IPS-NIHi11 (cell line): ENCODE measurements at regions not wholly inside any gene's neighbourhood (a gene's known extent, or its start where the extent isn't known, plus 50 kb on each side); places are given as distances from the start of the nearest gene placed in this dataset.

Source experiments
- DNase-seq: peaks from one replicate; pipeline ENCODE4 v3.0.0; 2012; ENCODE audit warnings: mixed read lengths, low spot score

DNA sequence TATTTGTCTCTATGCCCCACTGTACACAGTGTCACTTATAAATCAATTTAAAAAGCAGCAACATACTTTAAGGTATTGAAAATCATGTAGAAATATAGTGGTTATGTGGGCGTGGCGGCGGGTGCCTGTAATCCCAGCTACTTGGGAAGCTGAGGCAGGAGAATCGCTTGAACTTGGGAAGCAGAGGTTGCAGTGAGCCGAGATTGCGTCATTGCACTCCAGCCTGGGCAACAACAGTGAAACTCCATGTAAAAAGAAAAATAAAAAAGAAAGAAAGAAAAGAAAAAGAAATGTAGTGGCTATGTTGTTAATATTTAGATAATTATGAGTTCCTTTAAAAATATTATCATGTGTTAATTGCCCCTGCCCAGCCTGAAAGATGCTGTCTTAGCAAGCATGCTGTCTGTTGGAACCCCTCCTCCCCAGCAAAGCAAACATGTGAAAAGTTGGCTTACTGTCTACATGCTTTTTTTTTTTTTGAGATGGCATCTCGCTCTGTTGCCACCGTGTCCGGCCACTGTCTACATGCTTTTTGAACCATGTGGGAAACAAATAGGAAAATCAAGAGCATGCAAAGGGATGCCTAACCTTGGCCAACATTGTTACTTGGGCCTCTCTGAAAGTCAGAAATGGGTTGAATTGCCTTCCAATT lies 151.4 kb upstream of the TSHZ2 start:
- no peak for DNase-seq

GRCh38 chr20:52818491-52818890 lies 153.7 kb upstream of the TSHZ2 start:
- no peak for DNase-seq

DNA sequence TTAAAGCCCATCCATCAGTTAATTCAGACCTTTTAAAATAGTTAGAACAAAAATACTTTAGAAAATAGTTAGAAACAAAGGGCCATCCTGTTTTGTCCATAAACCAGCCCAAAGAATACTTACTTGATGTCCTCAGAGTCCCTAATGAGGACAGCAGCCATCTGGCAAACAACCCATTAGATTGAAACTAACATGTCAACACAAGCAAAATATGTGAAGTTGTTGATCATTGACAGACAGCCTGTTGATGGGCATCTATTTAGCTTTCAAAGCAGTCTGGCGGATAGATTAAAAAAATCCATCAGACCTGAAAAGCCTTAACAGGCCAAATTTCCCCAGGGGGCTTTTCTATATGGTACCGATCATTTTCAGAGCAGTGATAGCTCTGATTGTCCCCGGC lies 154.2 kb upstream of the TSHZ2 start:
- no peak for DNase-seq

DNA sequence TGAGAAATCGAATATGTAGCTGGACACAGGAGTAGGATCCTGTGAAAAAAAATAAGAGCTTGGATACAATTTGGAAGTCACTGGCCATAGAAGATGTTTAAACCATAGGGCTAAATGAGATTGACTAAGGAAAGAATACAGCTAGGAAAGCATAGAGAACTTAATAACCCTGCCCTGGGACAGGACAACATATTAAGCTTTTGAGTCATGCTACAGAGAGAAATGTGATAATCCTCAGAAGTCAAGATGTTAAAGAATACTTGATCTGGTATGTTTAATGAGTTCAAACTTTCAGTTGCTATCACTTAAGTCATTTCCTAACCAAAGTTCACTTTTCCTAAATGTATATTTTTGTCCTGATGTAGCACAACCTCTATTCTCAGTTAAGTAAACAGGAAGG lies 154.6 kb upstream of the TSHZ2 start:
- no peak for DNase-seq

DNA sequence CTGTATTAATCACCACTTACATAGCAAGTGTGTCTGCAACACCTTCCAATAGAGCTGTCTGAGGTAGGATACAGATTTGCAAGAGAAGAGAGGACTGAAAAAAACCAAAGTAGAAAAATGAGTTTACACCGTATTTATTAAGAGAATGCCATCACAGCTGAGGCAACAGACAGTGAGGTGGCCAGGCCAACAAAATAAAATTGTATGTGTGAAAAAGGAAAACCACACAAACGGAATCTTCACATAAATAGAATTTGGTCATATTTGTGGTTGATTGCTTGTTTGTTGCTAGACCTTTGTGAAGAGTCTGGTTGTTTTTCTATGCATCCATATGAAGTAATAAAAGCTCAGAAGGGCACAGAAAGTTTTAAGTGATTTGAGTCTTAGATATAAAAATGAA lies 157.8 kb upstream of the TSHZ2 start:
- DNase-seq = no peak

DNA sequence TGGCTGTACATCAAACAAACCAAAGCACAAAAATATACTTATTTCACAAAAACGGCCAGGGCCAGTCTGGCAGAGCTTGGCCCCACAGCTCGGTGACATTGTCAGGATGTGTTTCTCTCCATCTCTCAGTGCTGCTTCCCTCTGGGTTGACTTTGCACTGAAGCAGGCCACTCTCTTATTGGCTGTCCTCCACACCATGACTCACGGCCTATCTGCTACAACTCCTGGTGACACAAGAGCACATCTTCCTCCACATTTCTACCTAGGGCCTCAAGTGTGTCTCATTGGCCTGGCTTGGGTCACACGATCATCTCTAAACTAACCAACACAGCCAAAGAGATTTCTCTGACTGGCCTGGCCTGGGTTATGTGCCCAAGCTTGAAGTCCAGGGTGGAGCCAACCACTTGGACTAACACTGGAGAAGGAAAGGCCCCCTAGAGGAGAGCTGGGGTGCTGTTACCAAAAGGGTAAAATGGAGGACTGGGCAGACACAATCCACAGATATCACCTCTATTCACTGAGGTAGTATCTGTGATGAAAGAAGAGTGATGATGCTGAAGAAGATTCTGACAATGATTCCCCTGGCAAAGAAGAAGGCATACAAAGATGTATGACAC lies 159.8 kb upstream of the TSHZ2 start:
- DNase-seq = no peak

GRCh38 chr20:52809003-52809402 lies 163.2 kb upstream of the TSHZ2 start:
- DNase-seq = no peak

DNA sequence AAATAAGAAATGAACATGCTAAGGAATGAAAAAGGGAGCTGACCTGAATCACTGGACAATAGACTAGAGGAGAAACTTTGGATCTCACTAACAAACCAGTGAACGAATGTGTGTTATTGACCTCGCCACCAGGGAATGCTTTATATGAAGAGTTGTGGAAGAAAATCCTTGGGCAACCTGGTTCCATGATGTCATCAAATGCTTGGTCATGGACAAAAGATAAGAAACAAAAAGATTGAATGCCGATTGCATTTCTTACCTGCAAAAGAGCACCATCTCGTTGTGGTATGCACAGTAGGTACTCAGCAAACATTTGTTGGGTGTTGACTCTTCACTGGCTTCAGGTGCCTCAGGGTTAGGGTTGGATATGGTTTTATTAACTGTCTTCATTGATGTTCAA lies 165.2 kb upstream of the TSHZ2 start:
- DNase-seq = no peak

DNA sequence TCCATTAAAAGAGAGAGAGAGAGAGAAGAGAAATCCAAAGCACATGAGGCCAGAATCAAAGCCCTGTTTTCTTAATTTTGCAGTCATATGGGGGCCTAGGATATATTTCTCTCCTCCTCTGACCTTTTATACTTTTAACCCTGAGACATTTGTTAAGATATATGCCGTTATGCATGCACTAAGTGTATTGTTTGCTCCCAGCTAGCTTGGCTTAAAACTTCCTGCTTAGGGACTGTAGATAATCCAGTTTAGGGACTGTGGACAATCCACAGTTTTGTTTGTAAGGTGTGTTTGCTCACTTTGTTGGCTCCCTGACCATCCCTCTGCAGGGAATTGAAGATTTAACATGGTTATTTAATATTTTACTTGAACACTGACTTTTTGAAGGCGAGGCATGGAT lies 166.3 kb upstream of the TSHZ2 start:
- no peak for DNase-seq

DNA sequence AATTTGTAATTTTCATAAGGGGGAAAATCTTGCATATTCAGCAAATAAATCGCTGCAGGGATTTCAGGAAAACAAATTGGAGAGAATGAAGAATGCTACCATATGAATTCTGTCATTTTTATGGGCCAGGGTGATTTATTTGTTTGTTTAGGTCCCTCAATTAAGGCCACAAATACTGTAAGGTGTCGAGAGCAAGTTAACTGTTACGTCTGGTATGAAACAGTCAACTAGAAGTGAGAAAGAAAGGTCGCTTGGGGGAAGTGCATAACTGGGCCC lies 166.9 kb upstream of the TSHZ2 start:
- DNase-seq = no peak

GRCh38 chr20:52804497-52805295 lies 167.5 kb upstream of the TSHZ2 start:
- DNase-seq = no peak

GRCh38 chr20:52801628-52802006 lies 170.5 kb upstream of the TSHZ2 start:
- no peak for DNase-seq

- no peak for DNase-seq
Measured at GRCh38 chr20:52800734-52801627, 171.2 kb upstream of the TSHZ2 start.

DNA sequence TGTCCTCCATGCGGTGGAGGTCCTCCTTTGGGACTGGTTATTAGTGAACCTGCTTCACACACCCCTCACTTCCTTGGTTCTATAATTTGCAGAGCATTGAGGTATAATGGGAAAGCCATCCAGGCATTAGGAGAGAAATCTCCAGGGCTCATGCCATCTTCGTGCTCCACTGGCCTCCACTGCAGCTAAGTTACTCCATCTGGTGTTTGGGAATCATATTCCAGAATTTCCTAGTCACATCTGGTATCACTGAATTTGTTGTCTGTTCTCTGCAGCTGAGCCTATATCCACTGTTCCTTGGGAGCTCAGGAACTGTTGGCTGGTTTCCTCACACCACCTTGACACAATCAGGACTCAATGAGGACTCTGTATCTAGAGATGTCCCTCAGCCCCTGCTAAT lies 173.0 kb upstream of the TSHZ2 start:
- DNase-seq = no peak

DNA sequence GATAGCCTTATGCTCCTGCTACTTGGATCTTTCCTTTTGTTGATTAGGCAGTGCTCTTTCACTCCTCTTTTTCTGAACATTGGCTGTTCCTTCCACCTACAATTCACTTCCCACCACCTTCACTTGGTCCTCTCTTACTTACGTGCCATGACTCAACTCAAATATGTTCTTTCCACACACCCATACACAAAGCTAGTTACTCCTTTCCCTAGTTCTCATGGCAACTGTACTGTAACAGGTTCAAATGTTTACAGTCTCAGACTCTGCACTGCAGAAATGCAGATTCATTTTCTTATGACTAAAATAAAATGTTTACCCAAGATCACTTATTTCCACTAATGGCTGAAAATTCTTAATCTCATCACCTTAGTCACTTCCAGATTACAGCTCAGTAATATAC lies 174.0 kb upstream of the TSHZ2 start:
- no peak for DNase-seq

- no peak for DNase-seq
Measured at GRCh38 chr20:52794853-52795252, 177.3 kb upstream of the TSHZ2 start.

- no peak for DNase-seq
Measured at GRCh38 chr20:52793339-52793963, 178.7 kb upstream of the TSHZ2 start.

DNA sequence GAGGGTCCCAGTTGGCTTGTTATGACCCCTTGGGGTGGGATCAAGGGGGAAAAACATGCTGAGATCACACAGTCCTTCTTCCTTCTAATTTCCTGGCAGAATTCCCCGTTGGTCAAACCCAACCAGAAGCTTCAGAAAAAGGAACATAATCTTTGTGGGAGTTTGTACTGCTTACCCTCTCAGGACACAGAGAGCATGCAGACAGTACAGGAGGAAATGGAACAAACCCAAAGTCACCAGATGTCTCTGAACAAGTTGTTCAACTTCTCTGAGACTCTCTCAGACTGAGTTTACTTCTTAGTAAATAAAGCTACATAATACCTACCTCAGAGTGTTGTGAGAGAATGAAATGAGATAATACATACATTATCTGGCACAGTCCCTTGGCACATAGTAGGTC lies 181.1 kb upstream of the TSHZ2 start:
- no peak for DNase-seq

- DNase-seq = no peak
Measured at GRCh38 chr20:52789716-52790115, 182.4 kb upstream of the TSHZ2 start.

DNA sequence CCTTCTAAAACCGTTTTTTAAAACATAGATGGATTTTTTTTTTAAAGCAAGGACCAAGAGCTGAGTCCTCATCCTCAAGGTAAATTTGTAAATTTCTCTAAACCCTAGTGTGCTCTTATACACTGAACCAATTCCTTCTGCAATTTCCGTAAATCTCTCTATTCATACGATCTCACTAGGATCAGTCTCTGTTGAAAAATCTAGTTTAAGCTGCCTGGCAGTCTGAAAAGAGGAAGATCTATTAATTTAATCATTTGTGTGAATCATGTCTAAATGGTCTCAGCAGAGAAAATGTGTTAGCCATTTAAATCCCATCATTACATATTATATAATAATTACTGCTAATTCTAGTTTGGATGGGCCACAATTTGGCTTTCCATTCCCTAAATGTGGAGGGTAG lies 184.2 kb upstream of the TSHZ2 start:
- no peak for DNase-seq

GRCh38 chr20:52787216-52787615 lies 184.9 kb upstream of the TSHZ2 start:
- DNase-seq = no peak

GRCh38 chr20:52785679-52786078 lies 186.5 kb upstream of the TSHZ2 start:
- DNase-seq = no peak
